H9 (cell line): ENCODE measurements at regions not wholly inside any gene's neighbourhood (a gene's known extent, or its start where the extent isn't known, plus 50 kb on each side); places are given as distances from the start of the nearest gene placed in this dataset.

Experiments used
- DNase-seq: peaks from one replicate; pipeline ENCODE4 v3.0.0-alpha.2; 2017
- H2AFZ ChIP-seq: one replicate; pipeline ENCODE4 v1.6.1; 2013; ENCODE audit warnings: mild to moderate bottlenecking, low read length, control low read depth, moderate library complexity
- H2AK5ac ChIP-seq: 2 replicates; pipeline ENCODE4 v1.6.1; 2013; ENCODE audit warnings: low read length, control low read depth, mixed read lengths; ENCODE audit not compliant: insufficient read length
- H2BK120ac ChIP-seq: one replicate; pipeline ENCODE4 v1.6.1; 2013; ENCODE audit warnings: low read depth, mild to moderate bottlenecking, low read length, control low read depth, inconsistent platforms; ENCODE audit not compliant: poor library complexity, severe bottlenecking
- H2BK12ac ChIP-seq: 2 replicates; pipeline ENCODE4 v1.6.1; 2013; ENCODE audit warnings: low read length, control low read depth, mixed read lengths, low read depth; ENCODE audit not compliant: insufficient read length
- H2BK15ac ChIP-seq: 2 replicates; pipeline ENCODE4 v1.6.1; 2013; ENCODE audit warnings: low read depth, low read length, control low read depth
- H2BK20ac ChIP-seq: one replicate; pipeline ENCODE4 v1.6.1; 2013; ENCODE audit warnings: low read depth, mild to moderate bottlenecking, low read length, control low read depth, inconsistent platforms; ENCODE audit not compliant: poor library complexity, severe bottlenecking
- H2BK5ac ChIP-seq: 2 replicates; pipeline ENCODE4 v1.6.1; 2013; ENCODE audit warnings: low read length, control low read depth, mixed read lengths; ENCODE audit not compliant: insufficient read length
- H3K14ac ChIP-seq: 2 replicates; pipeline ENCODE4 v1.6.1; 2013; ENCODE audit warnings: low read length, control low read depth; ENCODE audit not compliant: insufficient read depth
- H3K18ac ChIP-seq: 2 replicates; pipeline ENCODE4 v1.6.1; 2013; ENCODE audit warnings: low read depth, mild to moderate bottlenecking, mixed read lengths, low read length, control low read depth; ENCODE audit not compliant: insufficient read length
- H3K23ac ChIP-seq: 2 replicates; pipeline ENCODE4 v1.6.1; 2013; ENCODE audit warnings: low read length, control low read depth, mixed read lengths, low read depth; ENCODE audit not compliant: insufficient read length
- H3K23me2 ChIP-seq: 2 replicates; pipeline ENCODE4 v1.6.1; 2013; ENCODE audit warnings: low read depth, mild to moderate bottlenecking, mixed read lengths, low read length, control low read depth; ENCODE audit not compliant: insufficient read length, poor library complexity, severe bottlenecking
- H3K27ac ChIP-seq: 2 replicates; pipeline ENCODE4 v1.5.1; 2013; ENCODE audit warnings: low read length, control low read depth, mixed read lengths, low read depth; ENCODE audit not compliant: insufficient read length
- H3K27me3 ChIP-seq: 2 replicates; pipeline ENCODE4 v1.6.1; 2013; ENCODE audit warnings: low read length, control low read depth, inconsistent platforms; ENCODE audit not compliant: insufficient read depth
- H3K4ac ChIP-seq: 2 replicates; pipeline ENCODE4 v1.6.1; 2013; ENCODE audit warnings: low read depth, mild to moderate bottlenecking, control low read depth, inconsistent platforms, low read length, moderate library complexity
- H3K4me1 ChIP-seq: 2 replicates; pipeline ENCODE4 v1.6.1; 2013; ENCODE audit warnings: low read length, control low read depth, inconsistent platforms; ENCODE audit not compliant: insufficient read depth
- H3K4me2 ChIP-seq: 2 replicates; pipeline ENCODE4 v1.6.1; 2013; ENCODE audit warnings: low read length, control low read depth, mixed read lengths; ENCODE audit not compliant: insufficient read length, insufficient read depth
- H3K56ac ChIP-seq: 2 replicates; pipeline ENCODE4 v1.6.1; 2013; ENCODE audit warnings: low read depth, mild to moderate bottlenecking, mixed read lengths, low read length, control low read depth; ENCODE audit not compliant: insufficient read length
- H3K79me1 ChIP-seq: 2 replicates; pipeline ENCODE4 v1.6.1; 2013; ENCODE audit warnings: low read depth, mild to moderate bottlenecking, moderate library complexity, low read length, control low read depth, inconsistent platforms; ENCODE audit not compliant: insufficient read depth, poor library complexity, severe bottlenecking
- H3K79me2 ChIP-seq: 2 replicates; pipeline ENCODE4 v1.6.1; 2013; ENCODE audit warnings: low read length, control low read depth, inconsistent platforms; ENCODE audit not compliant: insufficient read depth
- H3K9ac ChIP-seq: 2 replicates; pipeline ENCODE4 v1.6.1; 2013; ENCODE audit warnings: low read length, control low read depth, mixed read lengths; ENCODE audit not compliant: insufficient read length; ENCODE audit errors: extremely low read depth
- H3K9me3 ChIP-seq: one replicate; pipeline ENCODE4 v1.6.1; 2013; ENCODE audit warnings: low read depth, low read length, inconsistent platforms; ENCODE audit not compliant: control insufficient read depth
- H3T11ph ChIP-seq: one replicate; pipeline ENCODE4 v1.6.1; 2013; ENCODE audit warnings: mild to moderate bottlenecking, low read length, control low read depth, inconsistent platforms
- H4K20me1 ChIP-seq: one replicate; pipeline ENCODE4 v1.6.1; 2013; ENCODE audit not compliant: control insufficient read depth, insufficient read length, insufficient read depth
- H4K5ac ChIP-seq: 2 replicates; pipeline ENCODE4 v1.6.1; 2013; ENCODE audit warnings: low read depth, mild to moderate bottlenecking, mixed read lengths, low read length, control low read depth; ENCODE audit not compliant: insufficient read length
- H4K8ac ChIP-seq: replicated peaks from 2 replicates; pipeline ENCODE4 v1.6.1; 2013; ENCODE audit warnings: low read length, control low read depth, mixed read lengths, low read depth; ENCODE audit not compliant: insufficient read length
- H4K91ac ChIP-seq: 2 replicates; pipeline ENCODE4 v1.6.1; 2013; ENCODE audit warnings: low read depth, mild to moderate bottlenecking, moderate library complexity, mixed read lengths, low read length, control low read depth; ENCODE audit not compliant: insufficient read length
- H3K27ac Mint-ChIP-seq, 3 experiments: 2 replicates in 2 of 3; 3 replicates in 1 of 3; pipeline ENCODE4 v1.8.0; 2020 to 2021; ENCODE audit warnings: mixed read lengths in 3 of 3, mild to moderate bottlenecking in 1 of 3, moderate library complexity in 1 of 3
- H3K27me3 Mint-ChIP-seq: 2 replicates; pipeline ENCODE4 v1.8.0; 2021; ENCODE audit warnings: low read depth, mild to moderate bottlenecking, moderate library complexity, mixed read lengths
- H3K36me3 Mint-ChIP-seq, 3 experiments: 2 replicates in 2 of 3; 3 replicates in 1 of 3; pipeline ENCODE4 v1.8.0; 2020 to 2021; ENCODE audit warnings: low read depth in 3 of 3, mixed read lengths in 3 of 3; ENCODE audit not compliant: insufficient read depth in 1 of 3
- H3K4me1 Mint-ChIP-seq, 2 experiments: 2 replicates each; pipeline ENCODE4 v1.8.0; 2020; ENCODE audit warnings: mixed read lengths in 2 of 2
- H3K4me3 Mint-ChIP-seq, 2 experiments: 2 replicates in 1 of 2; 3 replicates in 1 of 2; pipeline ENCODE4 v1.8.0; 2020 to 2021; ENCODE audit warnings: mild to moderate bottlenecking in 2 of 2, mixed read lengths in 2 of 2, moderate library complexity in 1 of 2
- H3K9me3 Mint-ChIP-seq, 2 experiments: 2 replicates in 1 of 2; 3 replicates in 1 of 2; pipeline ENCODE4 v1.8.0; 2020; ENCODE audit warnings: mild to moderate bottlenecking in 2 of 2, mixed read lengths in 2 of 2, moderate library complexity in 1 of 2
- WGBS: extraction: QIAGEN DNeasy Blood & Tissue Kit; methylation state at CpG from one replicate; pipeline ENCODE4 v1.1.7; 2013; ENCODE audit warnings: missing lambda C conversion rate, low lambda C conversion rate, mixed read lengths; ENCODE audit not compliant: insufficient read length; ENCODE audit errors: extremely low coverage; 5-methylcytosine and 5-hydroxymethylcytosine counted together
- TF ChIP-seq, protein P1 (sequence below): fragments of 200-600 bp; sonication (generic); conservative IDR thresholded peaks from 3 replicates; pipeline ENCODE4 v1.8.0; 2021; ENCODE audit warnings: antibody characterized with exemption, mild to moderate bottlenecking

DNA sequence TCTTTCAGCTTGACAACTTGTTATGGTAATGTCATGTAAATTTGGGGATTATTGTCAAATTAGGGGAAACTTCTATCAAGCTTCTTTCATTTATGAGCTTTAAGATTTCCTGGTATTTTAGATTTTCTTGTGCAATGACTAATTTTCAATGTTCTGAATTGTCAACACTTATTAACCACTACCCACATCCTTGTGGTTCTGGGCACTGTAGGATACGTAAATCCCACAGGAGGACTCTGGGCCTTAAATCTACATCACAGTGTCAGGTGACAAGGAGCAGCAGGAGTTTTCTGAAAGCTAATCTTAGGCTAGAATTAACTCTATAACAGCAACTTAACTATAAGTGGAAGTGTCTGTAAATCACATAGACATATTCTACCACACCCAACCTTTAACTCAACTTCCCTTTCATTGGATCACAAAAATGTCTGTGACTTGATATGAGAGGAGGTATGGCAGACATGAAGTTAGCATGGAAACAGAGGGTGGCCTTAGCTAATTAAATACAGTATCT lies 397.7 kb downstream of the HLX start:
- H3K56ac ChIP-seq: no peak overlapping the region
- no peaks in the 10 kb centered on the region; the same call in 1 of the 2 replicates for H3K4me1 ChIP-seq
- no peak overlapping the region for H2AK5ac ChIP-seq
- H2AFZ ChIP-seq: no peak overlapping the region
- no peak overlapping the region for H2BK120ac ChIP-seq
- no peak overlapping the region for H3K14ac ChIP-seq
- no peak overlapping the region for H3T11ph ChIP-seq
- no peaks in the 10 kb centered on the region for H3K79me1 ChIP-seq
- H3K23ac ChIP-seq: no peak overlapping the region
- Mint-ChIP-seq H3K36me3 (peaks cover 0 to 7% (median 2%) of the 10 kb centered on the region in 3 experiments; a peak in 4 of 7 replicates), H3K9me3 (peaks cover 6 to 7% of the 10 kb centered on the region in 2 experiments; a peak in 4 of 5 replicates), H3K4me1 (peaks cover 18 to 19% of the 10 kb centered on the region in 2 experiments; a peak in 3 of 4 replicates), H3K27ac (no peak overlapping the region), H3K27me3 (no peaks in the 10 kb centered on the region), H3K4me3 (no peak overlapping the region)
- H3K18ac ChIP-seq: no peak overlapping the region
- no peak overlapping the region for H3K9ac ChIP-seq
- no peak for DNase-seq
- H4K5ac ChIP-seq: no peak overlapping the region
- H3K27me3 ChIP-seq: no peaks in the 10 kb centered on the region
- H3K79me2 ChIP-seq: no peaks in the 10 kb centered on the region
- H3K4ac ChIP-seq: no peak overlapping the region
- no peak overlapping the region for H2BK12ac ChIP-seq
- no peaks in the 10 kb centered on the region for H3K23me2 ChIP-seq
- no peak overlapping the region for H4K91ac ChIP-seq
- no CpG with 5 or more reads among the region's 1 CpG for WGBS
- H3K4me2 ChIP-seq: no peak overlapping the region
- H4K20me1 ChIP-seq: no peaks in the 10 kb centered on the region
- H2BK15ac ChIP-seq: no peak overlapping the region
- H2BK20ac ChIP-seq: no peak overlapping the region
- H3K27ac ChIP-seq: no peak overlapping the region
- no peak overlapping the region for H4K8ac ChIP-seq
- TF ChIP-seq, protein P1, sequence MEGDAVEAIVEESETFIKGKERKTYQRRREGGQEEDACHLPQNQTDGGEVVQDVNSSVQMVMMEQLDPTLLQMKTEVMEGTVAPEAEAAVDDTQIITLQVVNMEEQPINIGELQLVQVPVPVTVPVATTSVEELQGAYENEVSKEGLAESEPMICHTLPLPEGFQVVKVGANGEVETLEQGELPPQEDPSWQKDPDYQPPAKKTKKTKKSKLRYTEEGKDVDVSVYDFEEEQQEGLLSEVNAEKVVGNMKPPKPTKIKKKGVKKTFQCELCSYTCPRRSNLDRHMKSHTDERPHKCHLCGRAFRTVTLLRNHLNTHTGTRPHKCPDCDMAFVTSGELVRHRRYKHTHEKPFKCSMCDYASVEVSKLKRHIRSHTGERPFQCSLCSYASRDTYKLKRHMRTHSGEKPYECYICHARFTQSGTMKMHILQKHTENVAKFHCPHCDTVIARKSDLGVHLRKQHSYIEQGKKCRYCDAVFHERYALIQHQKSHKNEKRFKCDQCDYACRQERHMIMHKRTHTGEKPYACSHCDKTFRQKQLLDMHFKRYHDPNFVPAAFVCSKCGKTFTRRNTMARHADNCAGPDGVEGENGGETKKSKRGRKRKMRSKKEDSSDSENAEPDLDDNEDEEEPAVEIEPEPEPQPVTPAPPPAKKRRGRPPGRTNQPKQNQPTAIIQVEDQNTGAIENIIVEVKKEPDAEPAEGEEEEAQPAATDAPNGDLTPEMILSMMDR: no peak
- no peaks in the 10 kb centered on the region for H3K9me3 ChIP-seq
- no peak overlapping the region for H2BK5ac ChIP-seq
